ELR (cell line): ENCODE measurements at regions not wholly inside any gene's neighbourhood (a gene's known extent, or its start where the extent isn't known, plus 50 kb on each side); places are given as distances from the start of the nearest gene placed in this dataset.
A peak's percentile ranks its signal among the peaks of the same experiment; 100 is the strongest.

Experiments used
- DNase-seq: peaks from one replicate; pipeline ENCODE4 v3.0.0-alpha.2; 2015; ENCODE audit warnings: low read depth

DNA sequence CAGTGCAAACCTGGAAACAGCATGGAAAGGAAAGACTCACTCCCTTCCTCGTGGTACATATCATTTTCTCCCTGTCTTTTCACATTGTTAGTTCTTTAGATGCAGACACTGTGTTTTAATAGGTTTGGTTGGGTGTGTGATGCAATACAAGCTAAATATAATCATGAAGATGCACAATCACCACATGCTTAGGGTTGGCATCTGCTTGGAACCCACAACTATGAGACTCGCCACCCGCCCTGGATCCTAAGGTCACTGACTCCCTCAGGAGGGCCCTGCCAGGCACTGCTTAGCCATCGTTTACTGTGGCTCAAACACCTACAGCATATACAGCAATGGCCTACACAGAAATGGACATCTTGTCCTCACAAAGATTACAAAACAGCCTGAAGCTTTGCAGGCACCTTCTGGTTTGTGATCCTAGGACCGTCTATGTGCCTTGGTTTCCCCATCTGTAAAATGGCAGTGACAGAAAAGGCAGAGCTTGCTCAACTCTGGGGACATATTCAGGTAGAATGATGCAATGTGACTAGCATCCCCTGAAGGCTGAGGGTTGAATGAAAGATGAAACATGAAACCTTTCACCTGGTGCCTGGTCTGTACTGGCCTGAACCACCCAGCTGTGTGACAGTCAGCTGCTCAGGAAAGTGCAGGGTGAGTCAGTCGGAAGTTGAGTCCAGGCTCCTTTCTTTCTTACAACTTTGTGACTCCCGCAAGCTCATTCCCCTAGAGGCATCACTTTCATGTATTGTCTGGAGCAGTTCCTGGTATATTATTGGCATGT lies 123.6 kb upstream of the PFN2 start:
- DNase-seq: peak; percentile 80

- DNase-seq: no peak
These were observed 120.9 kb upstream of the PFN2 start for GRCh38 chr3:150091626-150092025.

- DNase-seq: peak; percentile 17
These were observed 120.2 kb upstream of the PFN2 start for GRCh38 chr3:150090877-150091276.

DNA sequence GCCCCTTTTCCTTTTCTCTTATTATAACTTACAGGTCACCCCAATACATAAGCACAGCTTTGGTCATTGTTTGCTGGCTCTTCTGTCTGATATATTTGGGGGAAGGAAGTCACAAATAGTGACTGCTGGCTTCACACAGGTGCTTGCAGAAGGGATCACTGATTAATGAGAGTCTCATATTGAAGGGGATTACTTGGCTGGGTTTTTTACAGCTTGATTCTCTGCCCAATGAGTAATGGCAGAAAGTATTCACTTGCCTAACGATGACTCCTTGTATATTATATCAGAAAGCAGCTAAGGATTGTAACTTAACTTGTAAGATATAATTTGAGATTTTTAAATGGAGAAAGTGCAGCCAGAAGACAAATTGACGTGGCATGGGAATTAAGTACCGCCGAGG lies 119.3 kb upstream of the PFN2 start:
- peak; percentile 69 for DNase-seq

GRCh38 chr3:150084128-150084527 lies 113.4 kb upstream of the PFN2 start:
- no peak for DNase-seq

- DNase-seq: peak; percentile 64
These were observed 113.0 kb upstream of the PFN2 start for GRCh38 chr3:150083655-150084042.

DNA sequence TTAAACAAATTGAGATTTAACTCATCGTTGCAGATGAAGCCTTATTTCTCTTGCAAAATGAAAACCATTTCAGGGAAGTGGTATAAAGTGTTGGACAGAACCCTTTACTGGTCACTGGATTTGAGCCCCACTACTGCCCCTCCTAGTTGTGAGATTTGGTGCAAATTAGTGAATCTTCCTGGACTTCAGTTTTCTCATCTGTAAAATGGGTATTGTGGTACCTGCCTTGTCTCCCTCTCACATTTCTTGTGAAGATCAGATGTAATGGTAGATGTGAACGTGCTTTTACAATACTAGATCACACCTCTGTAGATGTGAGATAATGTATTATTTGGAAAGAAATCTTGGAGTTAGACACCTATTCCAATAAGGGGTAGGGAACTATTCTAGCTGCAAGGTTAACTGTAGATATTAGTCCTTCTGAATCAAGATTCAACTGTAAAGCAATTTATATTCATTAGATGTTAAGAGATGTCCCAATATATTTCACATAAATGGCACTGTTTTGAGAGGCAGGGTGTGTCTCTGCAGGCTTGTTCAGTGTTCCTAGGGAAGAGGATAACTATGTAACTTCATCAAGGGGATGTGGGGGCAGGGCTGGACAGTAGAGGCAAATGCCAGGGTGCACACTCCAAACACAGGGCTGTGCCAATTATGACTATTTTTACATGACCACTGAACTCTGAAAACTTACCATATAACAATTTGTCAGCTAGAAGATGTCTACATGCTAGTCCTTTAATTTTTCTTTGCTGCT lies 112.4 kb upstream of the PFN2 start:
- peak; percentile 30 for DNase-seq

DNA sequence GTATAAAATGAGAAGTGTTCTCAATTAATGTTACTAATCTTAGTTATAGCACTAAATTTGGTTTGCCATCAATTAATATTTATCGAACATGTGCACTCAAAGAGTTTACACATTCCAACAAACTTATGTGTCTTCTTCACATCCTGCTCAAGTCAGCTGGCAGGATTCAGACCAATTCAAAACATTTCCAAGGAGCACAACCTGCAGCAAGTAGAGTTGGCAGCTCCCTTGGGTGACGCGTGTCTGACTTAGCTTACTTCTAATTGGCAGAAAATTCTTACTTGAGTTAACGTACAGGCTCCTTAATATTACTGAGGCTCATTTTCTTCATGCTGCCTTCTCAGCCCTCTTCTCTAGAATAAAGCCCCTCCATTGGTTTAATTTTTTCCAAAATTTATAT lies 110.4 kb upstream of the PFN2 start:
- peak; percentile 93 for DNase-seq

DNA sequence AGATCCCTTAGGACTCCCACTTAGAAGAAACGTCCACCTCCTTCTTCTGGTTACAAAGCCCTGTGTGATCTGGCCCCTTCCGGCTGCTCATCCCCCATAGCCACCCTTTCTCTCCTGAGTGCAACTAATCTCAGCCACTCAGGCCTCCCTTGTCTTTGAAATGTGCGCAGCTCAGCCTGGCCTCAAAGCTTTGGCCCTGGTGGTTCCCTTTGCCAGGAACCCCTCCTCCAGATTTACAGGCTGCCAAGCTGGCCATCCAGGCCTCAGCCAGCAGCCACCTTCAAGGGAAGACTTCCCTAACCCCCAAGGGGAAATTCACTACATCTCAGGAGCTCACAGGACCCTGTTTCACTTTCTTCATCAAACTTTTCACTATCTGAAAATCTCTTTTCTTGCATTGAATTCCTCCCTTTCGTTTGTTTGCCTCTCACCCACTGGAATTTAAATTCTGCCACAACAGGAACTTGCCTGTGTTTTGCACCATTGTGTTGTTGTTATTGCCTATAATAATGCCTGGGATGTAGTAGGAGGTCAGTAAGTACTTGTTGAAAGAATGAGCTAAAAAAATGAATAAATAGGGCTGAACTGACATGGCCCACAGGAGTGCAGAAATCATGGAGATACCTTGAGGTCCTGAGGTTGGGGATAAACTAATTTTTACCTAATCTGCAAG lies 109.5 kb upstream of the PFN2 start:
- no peak for DNase-seq

GRCh38 chr3:150079029-150079739 lies 108.5 kb upstream of the PFN2 start:
- peak; percentile 93 for DNase-seq

DNA sequence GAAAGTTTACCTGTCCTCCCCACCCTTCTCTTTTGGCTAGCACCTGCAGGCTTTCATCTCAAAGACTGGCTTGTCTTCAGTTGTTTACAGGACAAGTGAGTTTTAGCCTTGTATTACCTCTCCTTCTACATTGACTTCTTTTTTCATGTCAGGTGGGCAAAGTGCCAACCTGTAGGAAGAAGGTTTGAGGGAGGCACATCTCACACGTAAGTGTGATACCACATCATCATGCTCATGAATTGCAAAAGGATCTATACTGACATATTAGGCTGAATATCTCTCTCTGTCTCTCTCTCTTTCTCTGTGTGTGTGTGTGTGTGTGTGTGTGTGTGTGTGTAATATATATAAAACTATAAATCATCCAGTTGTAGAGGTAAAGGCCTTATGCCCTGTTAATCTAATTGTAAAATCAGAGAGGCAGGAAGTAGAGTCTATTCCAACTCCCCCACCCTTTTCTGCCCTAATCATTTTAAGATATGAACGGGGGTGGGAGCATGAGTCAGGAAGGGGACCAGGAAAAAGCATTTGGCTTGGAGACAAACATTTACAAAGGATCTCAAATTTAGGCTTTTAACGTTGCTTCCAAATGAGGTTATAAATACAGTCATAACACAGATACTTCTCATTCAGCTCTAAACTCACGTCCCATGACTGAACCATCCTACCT lies 107.0 kb upstream of the PFN2 start:
- peak; percentile 55 for DNase-seq

- DNase-seq: no peak
These were observed 106.4 kb upstream of the PFN2 start for GRCh38 chr3:150077107-150077506.

GRCh38 chr3:150076443-150076842 lies 105.7 kb upstream of the PFN2 start:
- no peak for DNase-seq

GRCh38 chr3:150075417-150075865 lies 104.7 kb upstream of the PFN2 start:
- DNase-seq: no peak

GRCh38 chr3:150074697-150075416 lies 104.2 kb upstream of the PFN2 start:
- no peak for DNase-seq

- DNase-seq: no peak
These were observed 103.6 kb upstream of the PFN2 start for GRCh38 chr3:150074277-150074676.

GRCh38 chr3:150073513-150073912 lies 102.8 kb upstream of the PFN2 start:
- peak; percentile 87 for DNase-seq

DNA sequence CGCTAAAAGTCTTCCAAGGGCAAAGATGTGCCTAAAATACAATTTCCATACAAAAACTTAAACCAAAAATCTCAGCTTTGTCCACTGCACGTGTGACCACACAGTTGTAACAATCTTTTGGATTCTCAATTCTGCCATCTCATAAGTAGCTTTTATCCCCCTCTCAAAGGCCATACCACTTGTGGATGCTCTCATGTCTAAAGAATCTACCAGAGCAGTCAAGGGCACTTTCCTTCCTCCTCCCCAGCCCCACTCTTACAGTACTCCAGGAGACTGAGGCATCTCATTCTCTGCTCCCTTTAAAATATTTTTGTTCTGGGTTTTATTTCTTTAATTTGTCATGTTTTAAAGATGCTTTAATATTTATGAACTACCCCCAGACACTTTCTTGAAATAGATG lies 102.3 kb upstream of the PFN2 start:
- DNase-seq: peak; percentile 72

DNA sequence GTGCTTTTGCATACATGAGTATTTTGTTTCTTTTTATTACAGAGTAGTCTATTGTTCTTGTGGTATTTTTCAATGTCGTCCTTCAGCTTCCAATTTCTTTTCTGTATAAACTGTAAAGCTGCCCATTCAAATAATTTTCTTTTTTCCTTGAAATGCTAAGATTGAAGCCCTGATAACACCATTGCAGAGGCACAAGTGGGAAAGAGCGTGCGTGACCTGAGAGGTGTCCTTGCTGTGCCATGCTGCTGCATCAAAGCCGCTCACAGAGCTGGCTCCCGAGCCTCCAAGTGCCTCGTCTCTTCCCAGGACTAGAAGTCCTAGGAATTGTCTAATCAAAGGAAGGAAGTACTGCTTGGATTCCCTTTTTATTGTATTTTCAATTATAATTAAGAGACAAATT lies 101.9 kb upstream of the PFN2 start:
- DNase-seq: no peak

DNA sequence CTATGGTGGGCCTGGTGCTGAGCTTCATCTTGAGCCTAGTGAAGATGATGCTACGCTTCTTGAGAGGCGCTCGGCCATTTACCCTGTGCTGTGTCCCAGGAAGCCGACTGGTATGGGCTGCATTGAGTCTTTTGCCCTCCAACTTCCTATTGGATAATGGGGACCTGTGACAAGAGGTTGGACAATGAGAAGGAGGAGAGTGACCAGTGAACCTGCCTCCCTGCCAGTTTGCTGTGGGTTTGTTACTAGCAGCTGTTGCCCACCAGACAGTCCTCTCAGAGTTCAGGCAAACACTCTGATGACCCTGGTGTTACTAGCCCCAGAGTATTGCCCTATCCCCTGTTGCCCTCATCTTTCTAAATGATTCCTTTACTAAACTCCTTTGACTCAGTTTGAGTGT lies 99.6 kb upstream of the PFN2 start:
- no peak for DNase-seq

GRCh38 chr3:150069633-150070032 lies 98.9 kb upstream of the PFN2 start:
- DNase-seq: no peak
